Stimulated activated CD4-positive, alpha-beta T cell treated with anti-CD3 and anti-CD28 coated beads, Interleukin-4, amount 100 ng/mL, for 1 hour (primary cell): ENCODE measurements at regions not wholly inside any gene's neighbourhood (a gene's known extent, or its start where the extent isn't known, plus 50 kb on each side); places are given as distances from the start of the nearest gene placed in this dataset.
"Not testable (repeated sequence)": the region's sequence is repeated elsewhere in the genome, so short reads cannot be mapped to it uniquely, and the experiment has no call there.

ENCODE experiments used
- DNase-seq: peaks from one replicate; pipeline ENCODE4 v3.0.0-alpha.2; 2020

GRCh38 chr22:22717664-22718063 lies 73.2 kb downstream of the GGTLC2 start:
- no peak for DNase-seq

- DNase-seq, result peak; percentile 33
These were observed 75.8 kb downstream of the GGTLC2 start for GRCh38 chr22:22720201-22720723.

DNA sequence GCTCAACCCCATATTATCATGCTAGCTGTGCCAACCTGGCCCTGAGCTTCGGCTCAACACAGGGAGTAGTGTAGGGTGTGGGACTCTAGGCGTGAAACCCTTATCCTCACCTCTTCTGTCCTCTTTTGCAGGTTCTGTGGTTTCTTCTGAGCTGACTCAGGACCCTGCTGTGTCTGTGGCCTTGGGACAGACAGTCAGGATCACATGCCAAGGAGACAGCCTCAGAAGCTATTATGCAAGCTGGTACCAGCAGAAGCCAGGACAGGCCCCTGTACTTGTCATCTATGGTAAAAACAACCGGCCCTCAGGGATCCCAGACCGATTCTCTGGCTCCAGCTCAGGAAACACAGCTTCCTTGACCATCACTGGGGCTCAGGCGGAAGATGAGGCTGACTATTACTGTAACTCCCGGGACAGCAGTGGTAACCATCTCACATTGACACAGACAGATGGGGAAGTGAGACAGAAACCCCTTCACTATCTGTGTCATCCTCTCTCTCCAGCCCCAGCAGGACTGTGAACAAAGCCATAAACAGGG lies 76.4 kb downstream of the GGTLC2 start:
- DNase-seq, result no peak

DNA sequence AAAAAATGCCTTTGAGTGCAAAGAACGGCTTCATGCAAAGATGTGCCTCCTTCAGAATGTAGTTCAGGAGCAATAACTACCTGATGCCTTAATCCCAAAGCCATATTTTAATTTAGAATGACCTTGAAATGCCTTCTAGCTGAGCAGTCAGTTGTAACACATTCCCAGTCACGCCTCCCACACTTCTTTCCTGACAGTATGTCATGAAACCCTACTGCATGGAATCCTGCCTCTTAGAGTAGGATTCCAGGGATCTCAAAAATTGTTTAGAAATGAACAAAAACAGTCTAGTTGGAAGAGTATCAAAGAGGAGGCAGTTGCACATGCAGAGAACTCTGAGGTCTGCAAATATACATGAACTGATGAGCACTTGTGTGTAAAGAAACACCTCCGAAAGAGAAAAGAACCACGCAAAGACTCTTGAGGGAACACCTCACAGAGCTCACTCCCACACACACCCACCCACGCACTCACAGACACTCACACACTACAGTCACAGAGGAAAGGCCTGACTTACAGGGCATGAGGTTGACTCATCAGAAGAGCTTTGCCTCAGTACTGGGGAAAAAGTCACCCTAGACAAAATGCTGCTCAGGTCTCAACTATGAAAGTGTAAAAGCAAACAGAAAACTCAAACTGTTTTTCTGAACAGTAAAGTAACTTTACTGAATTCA lies 77.4 kb downstream of the GGTLC2 start:
- DNase-seq, result peak; percentile 81

DNA sequence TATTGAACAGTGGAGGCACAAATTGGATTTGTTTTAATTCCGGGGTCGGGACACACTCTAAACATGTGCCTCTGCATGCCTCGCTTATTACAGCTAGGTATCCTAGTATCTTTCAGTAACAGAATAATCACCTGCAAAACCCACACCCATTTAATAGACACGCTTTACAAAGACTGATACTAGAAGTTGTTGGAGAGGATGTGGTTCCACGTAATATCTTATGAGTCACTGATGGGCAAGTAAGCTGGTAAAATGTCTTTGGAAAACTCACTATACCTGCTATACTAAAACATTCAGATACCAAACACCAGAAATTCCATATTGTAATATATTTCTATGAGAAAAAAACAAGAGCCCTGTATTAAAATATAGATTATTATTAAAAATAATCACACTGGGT lies 84.0 kb downstream of the GGTLC2 start:
- DNase-seq, result no peak

- no peak for DNase-seq
These were observed 86.4 kb downstream of the GGTLC2 start for GRCh38 chr22:22730655-22731373.

DNA sequence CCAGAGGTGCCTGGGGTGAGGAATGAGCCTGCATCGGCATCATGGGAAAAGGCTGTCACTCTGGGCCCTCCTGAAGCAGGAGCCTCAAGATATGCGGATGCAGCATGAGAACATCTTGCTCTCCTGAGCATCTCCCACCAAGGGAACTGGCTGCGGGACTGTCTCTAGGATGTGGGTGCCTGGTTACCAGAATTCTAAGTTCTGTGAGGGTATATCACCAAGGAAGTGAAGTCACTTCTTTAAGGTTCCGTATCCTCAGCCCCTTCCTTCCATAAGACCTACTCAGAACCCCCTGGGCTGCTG lies 86.9 kb downstream of the GGTLC2 start:
- DNase-seq, result no peak

GRCh38 chr22:22733006-22733405 lies 88.6 kb downstream of the GGTLC2 start:
- DNase-seq, result not testable (repeated sequence)

DNA sequence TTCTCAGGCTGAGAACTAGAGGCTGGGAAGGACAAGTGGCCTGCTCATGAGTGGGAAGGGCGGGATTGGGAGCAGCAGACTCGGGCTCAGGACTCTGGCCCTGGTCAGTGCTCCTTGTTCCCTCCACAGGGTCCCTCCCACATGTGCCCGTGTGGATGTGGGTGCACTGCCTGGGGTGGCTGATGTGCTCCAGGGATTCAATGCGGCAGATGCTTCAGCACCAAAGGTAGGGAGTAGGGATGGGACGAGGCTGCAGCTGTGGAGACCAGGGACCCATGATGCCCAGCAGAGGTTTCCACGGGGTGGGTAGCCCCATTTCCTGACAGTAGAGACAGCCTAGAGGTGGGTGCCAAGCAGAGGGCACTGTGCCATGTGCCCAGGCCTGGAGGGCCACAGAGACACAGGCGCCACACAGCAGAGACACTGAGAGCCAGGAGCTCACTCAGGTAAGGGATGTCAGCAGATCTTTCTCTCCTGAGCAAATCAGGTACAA lies 89.5 kb downstream of the GGTLC2 start:
- DNase-seq, result no peak

DNA sequence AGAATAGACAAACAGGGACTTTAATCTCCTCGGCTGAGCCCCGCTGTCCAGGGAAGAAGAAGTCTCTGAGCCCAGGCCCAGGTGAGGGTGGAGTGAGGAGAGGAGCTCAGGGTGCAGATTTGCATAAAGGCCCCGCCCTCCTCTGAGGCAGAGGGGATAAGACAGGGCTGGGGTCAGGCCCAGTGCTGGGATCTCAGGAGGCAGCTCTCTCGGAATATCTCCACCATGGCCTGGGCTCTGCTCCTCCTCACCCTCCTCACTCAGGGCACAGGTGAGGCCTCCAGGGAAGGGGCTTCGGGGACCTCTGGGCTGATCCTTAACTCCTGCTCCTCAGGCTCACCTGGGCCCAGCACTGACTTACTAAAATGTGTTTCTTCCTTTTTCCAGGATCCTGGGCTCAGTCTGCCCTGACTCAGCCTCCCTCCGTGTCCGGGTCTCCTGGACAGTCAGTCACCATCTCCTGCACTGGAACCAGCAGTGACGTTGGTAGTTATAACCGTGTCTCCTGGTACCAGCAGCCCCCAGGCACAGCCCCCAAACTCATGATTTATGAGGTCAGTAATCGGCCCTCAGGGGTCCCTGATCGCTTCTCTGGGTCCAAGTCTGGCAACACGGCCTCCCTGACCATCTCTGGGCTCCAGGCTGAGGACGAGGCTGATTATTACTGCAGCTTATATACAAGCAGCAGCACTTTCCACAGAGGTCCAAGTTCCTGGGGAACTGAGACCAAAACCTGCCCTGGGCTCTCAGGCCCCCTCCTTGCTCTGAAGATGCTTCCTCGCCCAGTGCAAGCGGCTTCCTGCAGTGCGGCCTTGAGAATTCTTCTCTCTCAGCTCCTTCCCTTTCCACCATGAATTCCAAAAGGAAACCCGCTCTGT lies 90.2 kb downstream of the GGTLC2 start:
- DNase-seq, result not testable (repeated sequence)

DNA sequence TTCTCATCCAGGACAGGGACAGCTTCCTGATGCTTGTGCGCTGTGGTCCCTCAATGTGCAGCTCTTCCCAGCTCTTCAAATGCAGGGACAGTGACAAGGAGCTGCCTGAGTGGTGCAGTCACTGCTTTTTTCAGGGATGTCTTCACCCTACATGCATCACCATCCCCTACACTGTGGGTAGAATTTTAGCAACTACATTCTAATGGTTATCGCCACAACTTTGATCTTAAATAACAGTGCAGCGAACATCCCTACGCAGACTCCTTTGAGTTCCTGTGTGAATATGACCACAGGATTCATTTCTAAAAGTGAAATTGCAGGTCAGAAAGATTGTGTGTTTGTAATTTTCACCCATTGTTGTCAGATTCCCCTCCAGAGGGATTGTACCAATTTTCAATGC lies 90.9 kb downstream of the GGTLC2 start:
- not testable (repeated sequence) for DNase-seq

DNA sequence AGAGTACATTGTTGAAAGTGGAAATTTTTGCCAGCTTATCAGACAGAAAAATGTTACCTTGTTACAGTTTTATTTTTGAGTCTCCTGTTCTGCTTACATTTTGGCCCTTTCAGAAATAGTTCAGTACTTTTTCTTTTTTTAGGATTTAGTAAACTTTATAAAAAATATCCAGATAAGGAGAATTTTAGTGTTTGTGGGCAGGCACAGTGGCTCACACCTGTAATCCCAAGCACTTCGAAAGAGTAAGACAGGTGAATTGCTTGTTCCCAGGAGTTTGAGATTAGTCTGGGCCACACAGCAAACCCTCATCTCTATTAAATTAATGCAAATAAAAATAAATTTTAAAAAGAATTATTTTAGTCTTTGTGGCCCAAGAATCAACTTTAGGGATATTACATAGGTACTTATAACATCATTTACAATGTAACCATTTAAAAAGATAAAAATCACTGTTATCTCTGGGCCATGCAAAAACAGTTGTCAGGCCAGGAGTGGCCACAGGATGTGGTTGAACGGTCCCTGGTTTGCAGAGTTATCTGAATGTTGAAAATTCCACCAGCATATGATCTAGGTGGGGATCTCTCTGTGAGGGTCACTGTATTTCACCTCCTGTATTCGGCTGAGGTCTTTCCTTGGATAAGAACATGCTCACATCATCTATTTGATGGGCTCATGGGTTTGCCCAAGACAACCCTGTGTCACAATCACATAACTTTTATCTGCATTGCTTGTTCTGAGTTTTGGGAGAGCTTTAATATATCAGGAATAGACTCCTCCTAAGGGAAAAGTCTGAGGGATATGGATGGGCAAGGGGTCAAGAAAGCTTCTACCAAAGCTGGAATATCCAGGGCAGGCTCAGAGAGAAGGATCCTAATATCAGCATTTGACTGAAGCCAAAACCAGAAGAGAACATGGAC lies 91.5 kb downstream of the GGTLC2 start:
- no peak for DNase-seq

- no peak for DNase-seq
These were observed 93.2 kb downstream of the GGTLC2 start for GRCh38 chr22:22737590-22737989.

GRCh38 chr22:22738959-22739585 lies 94.7 kb downstream of the GGTLC2 start:
- DNase-seq, result no peak

- no peak for DNase-seq
These were observed 96.3 kb downstream of the GGTLC2 start for GRCh38 chr22:22740560-22741276.

DNA sequence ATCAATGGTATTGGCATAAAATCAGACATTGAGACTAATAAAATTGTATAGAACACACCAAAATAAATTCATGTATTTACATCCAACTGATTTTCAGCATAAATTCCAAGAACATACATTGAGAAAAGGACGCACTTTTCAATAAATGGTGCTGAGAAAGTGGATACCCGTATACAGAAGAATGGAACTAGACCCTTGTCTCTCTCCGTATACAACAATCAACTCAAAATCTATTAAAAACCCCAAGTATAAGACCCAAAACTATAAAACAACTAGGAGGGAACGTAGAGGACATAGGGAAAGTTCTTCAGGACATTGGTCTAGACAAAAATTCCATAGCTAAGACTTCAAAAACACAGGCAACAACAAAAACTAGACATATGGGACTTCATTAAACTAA lies 97.4 kb downstream of the GGTLC2 start:
- no peak for DNase-seq

GRCh38 chr22:22742641-22743040 lies 98.2 kb downstream of the GGTLC2 start:
- DNase-seq, result no peak

- no peak for DNase-seq
These were observed 98.8 kb downstream of the GGTLC2 start for GRCh38 chr22:22743128-22743760.

GRCh38 chr22:22744412-22745224 lies 100.2 kb downstream of the GGTLC2 start:
- no peak for DNase-seq
